HG03565 (cell line): ENCODE measurements at regions not wholly inside any gene's neighbourhood (a gene's known extent, or its start where the extent isn't known, plus 50 kb on each side); places are given as distances from the start of the nearest gene placed in this dataset.

Source experiments
- ATAC-seq: cut with Tn5 transposase; IDR thresholded peaks from one replicate; pipeline ENCODE4 v1.9.1; 2021; ENCODE audit warnings: mild to moderate bottlenecking, moderate library complexity; ENCODE audit not compliant: unreplicated experiment

- ATAC-seq = no peak
Observed at GRCh38 chr4:74674750-74675149, 119.6 kb downstream of the BTC start.

- peak; percentile 72 for ATAC-seq
Observed at GRCh38 chr4:74675673-74676279, 118.5 kb downstream of the BTC start.

DNA sequence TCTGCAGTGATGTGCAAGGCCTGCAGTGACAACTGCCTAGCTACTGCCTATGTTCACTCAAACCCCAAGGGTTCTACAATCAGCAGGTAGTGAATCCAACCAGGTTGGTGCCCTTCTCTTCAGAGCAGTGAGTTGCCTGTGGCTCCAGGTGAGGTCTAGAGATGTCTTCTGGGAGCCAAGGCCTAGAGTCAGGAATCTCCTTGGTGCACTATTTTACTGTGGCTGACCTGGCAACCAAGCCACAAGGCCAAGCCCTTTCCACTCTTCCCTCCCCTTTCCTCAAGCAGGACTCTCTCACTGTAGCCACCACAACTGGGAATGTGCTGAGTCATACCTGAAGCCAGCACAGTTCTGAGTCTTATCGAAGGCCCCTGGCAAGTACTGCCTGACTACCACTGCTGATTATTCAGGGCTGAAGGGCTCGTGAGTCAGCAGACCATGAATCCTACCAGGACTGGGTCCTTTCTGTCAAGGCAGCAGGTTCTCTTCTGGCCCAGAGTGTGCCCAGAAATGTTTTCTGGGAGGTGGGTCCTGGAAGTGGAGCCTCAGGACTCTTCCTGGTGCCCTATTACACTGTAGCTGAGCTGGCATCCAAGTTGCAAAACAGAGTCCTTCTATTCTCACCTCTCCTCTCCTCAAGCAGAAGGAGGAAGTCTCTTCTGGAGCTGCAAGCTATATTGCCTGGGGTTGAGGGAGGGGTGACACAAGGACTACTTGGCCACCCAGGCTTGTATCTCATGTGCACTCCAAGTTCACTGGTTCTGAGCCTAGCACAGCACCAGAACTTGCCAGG is 111.6 kb downstream of the BTC start:
- no peak for ATAC-seq

- no peak for ATAC-seq
Observed at GRCh38 chr4:74692972-74693371, 101.4 kb downstream of the BTC start.
